B cell (primary cell): ENCODE measurements at regions not wholly inside any gene's neighbourhood (a gene's known extent, or its start where the extent isn't known, plus 50 kb on each side); places are given as distances from the start of the nearest gene placed in this dataset.

ENCODE experiments used
- ATAC-seq: fragments of 200-7000 bp; cut with Tn5 transposase; one replicate; pipeline ENCODE4 v1.10.0; 2021; ENCODE audit warnings: low read depth, mild to moderate bottlenecking, moderate number of reproducible peaks, moderate library complexity
- CTCF ChIA-PET: fragments of 350-600 bp; sonication (Branson Sonifier 250); formaldehyde crosslinking; loops from one replicate; lab custom pipeline; 2021; ENCODE audit warnings: antibody characterized with exemption, inconsistent platforms; lab: Charles Lee
- POLR2A ChIA-PET: fragments of 350-600 bp; sonication (Branson Sonifier 250); formaldehyde crosslinking; loops from one replicate; lab custom pipeline; 2021; ENCODE audit warnings: antibody characterized with exemption; lab: Charles Lee
- DNase-seq: peaks from one replicate; pipeline ENCODE4 v3.0.0; 2013
- H2AFZ ChIP-seq: 2 replicates; pipeline ENCODE4 v1.6.1; 2012; ENCODE audit warnings: mild to moderate bottlenecking, low read depth, low read length; ENCODE audit not compliant: insufficient read depth, poor library complexity, severe bottlenecking
- H3K27ac ChIP-seq, 2 donors: 1 replicate in 1 of 2; 2 replicates in 1 of 2; pipeline ENCODE4 v1.5.1; 2012 to 2013; ENCODE audit warnings: low read length in 2 of 2, mild to moderate bottlenecking in 2 of 2, moderate library complexity in 1 of 2
- H3K27me3 ChIP-seq, 4 experiments: fragments of 200-600 bp in 1 of 4; sonication (generic) in 1 of 4; replicated peaks in 1 of 4; 1 replicate in 2 of 4; 2 replicates in 2 of 4; pipeline versions ENCODE4 v1.6.1 to v1.7.0; 2013 to 2016; ENCODE audit warnings: low read length in 3 of 4, mild to moderate bottlenecking in 2 of 4, mixed read lengths in 1 of 4, moderate library complexity in 1 of 4; ENCODE audit not compliant: insufficient read depth in 4 of 4, control insufficient read depth in 3 of 4; ENCODE audit errors: control extremely low read depth in 1 of 4
- H3K36me3 ChIP-seq, 2 experiments: replicated peaks in 1 of 2; 1 replicate in 1 of 2; 2 replicates in 1 of 2; pipeline versions ENCODE4 v1.6.1 to v1.7.1; 2013; ENCODE audit warnings: low read length in 1 of 2; ENCODE audit not compliant: insufficient read depth in 2 of 2, control insufficient read depth in 1 of 2; ENCODE audit errors: control extremely low read depth in 1 of 2, extremely low read depth in 1 of 2
- H3K4me1 ChIP-seq, 2 donors: fragments of 200-600 bp in 1 of 2; sonication (generic) in 1 of 2; 1 replicate in 1 of 2; 2 replicates in 1 of 2; pipeline versions ENCODE4 v1.5.1 to v1.6.1; 2013 to 2017; ENCODE audit warnings: low read length in 2 of 2; ENCODE audit not compliant: control insufficient read depth in 2 of 2, insufficient read depth in 2 of 2
- H3K4me2 ChIP-seq: replicated peaks from 2 replicates; pipeline ENCODE3; 2012; ENCODE audit warnings: mild to moderate bottlenecking, low read depth, low read length; ENCODE audit not compliant: poor library complexity, severe bottlenecking
- H3K4me3 ChIP-seq, 5 experiments: fragments of 200-600 bp in 1 of 5; sonication (generic) in 1 of 5; 1 replicate in 3 of 5; 2 replicates in 2 of 5; pipeline versions ENCODE4 v1.5.1 to v1.7.0; 2011 to 2016; ENCODE audit warnings: low read length in 4 of 5, mild to moderate bottlenecking in 4 of 5, low read depth in 2 of 5, control low read depth in 1 of 5, moderate library complexity in 1 of 5; ENCODE audit not compliant: insufficient read depth in 1 of 5; ENCODE audit errors: control extremely low read depth in 1 of 5, extremely low read depth in 1 of 5
- H3K79me2 ChIP-seq: fragments of 200-600 bp; sonication (generic); one replicate; pipeline ENCODE4 v1.6.0; 2016; ENCODE audit warnings: low read length; ENCODE audit not compliant: control insufficient read depth, insufficient read depth
- H3K9ac ChIP-seq: fragments of 200-600 bp; sonication (generic); 2 replicates; pipeline ENCODE4 v1.6.1; 2017; ENCODE audit warnings: mild to moderate bottlenecking, low read length, moderate library complexity
- H3K9me3 ChIP-seq, 3 donors: one replicate each; pipeline versions ENCODE4 v1.6.1 to v1.7.1; 2013; ENCODE audit warnings: low read length in 2 of 3; ENCODE audit not compliant: control insufficient read depth in 2 of 3, insufficient read depth in 1 of 3; ENCODE audit errors: control extremely low read depth in 1 of 3
- H4K20me1 ChIP-seq: 2 replicates; pipeline ENCODE4 v1.6.0; 2012; ENCODE audit warnings: mild to moderate bottlenecking, low read length; ENCODE audit not compliant: insufficient read depth, control insufficient read depth, poor library complexity, severe bottlenecking
- H3K27ac Mint-ChIP-seq: one replicate; pipeline ENCODE4 v1.8.0; 2021; ENCODE audit warnings: mixed read lengths
- H3K27me3 Mint-ChIP-seq: one replicate; pipeline ENCODE4 v1.8.0; 2021; ENCODE audit warnings: mixed read lengths
- H3K4me1 Mint-ChIP-seq: one replicate; pipeline ENCODE4 v1.8.0; 2021; ENCODE audit warnings: mixed read lengths
- H3K4me3 Mint-ChIP-seq: one replicate; pipeline ENCODE4 v1.8.0; 2021; ENCODE audit warnings: mixed read lengths
- H3K9me3 Mint-ChIP-seq: one replicate; pipeline ENCODE4 v1.8.0; 2022; ENCODE audit warnings: mixed read lengths; ENCODE audit not compliant: insufficient read depth
- CTCF ChIP-seq: fragments of 200-600 bp; IDR thresholded peaks from one replicate; pipeline ENCODE4 v1.8.0; 2022; ENCODE audit warnings: antibody characterized with exemption, mild to moderate bottlenecking
- EZH2 ChIP-seq: IDR thresholded peaks from 2 replicates; pipeline ENCODE4 v1.6.1; 2012; ENCODE audit warnings: borderline replicate concordance, low read depth, mild to moderate bottlenecking, moderate library complexity, low read length; ENCODE audit not compliant: insufficient read depth, poor library complexity, severe bottlenecking
- WGBS: methylation state at CpG from one replicate; pipeline ENCODE4 v1.1.5; 2013; ENCODE audit warnings: missing lambda C conversion rate; ENCODE audit not compliant: insufficient coverage; 5-methylcytosine and 5-hydroxymethylcytosine counted together
- intact Hi-C: fragments of 100-400 bp; cut with micrococcal nuclease; formaldehyde crosslinking; loops from one replicate; pipeline ENCODE4 v1.10.0; 2022

GRCh38 chr2:226637383-226637782, 162.2 kb downstream of the IRS1 start:
- Mint-ChIP-seq H3K4me3 (no peak overlapping the region), H3K9me3 (peaks cover 10% of the 10 kb centered on the region), H3K27ac (no peak overlapping the region), H3K27me3 (peaks cover 32% of the 10 kb centered on the region), H3K4me1 (no peaks in the 10 kb centered on the region)
- intact Hi-C loops: no loop called here
- DNase-seq (no peak), ATAC-seq (no peak)
- no peak overlapping the region for H3K27ac ChIP-seq
- no peak overlapping the region for H3K4me3 ChIP-seq
- H3K79me2 ChIP-seq: no peaks in the 10 kb centered on the region
- POLR2A ChIA-PET: no interaction called here
- WGBS: 100% methylated on average over 2 of the region's 2 CpGs
- no peaks in the 10 kb centered on the region for H4K20me1 ChIP-seq
- no peak overlapping the region for H3K4me2 ChIP-seq
- no peak overlapping the region for H2AFZ ChIP-seq
- no peaks in the 10 kb centered on the region for H3K4me1 ChIP-seq
- peaks cover 0 to 3% (median 0%) of the 10 kb centered on the region in 4 experiments for H3K27me3 ChIP-seq
- CTCF ChIA-PET: no interaction called here
- H3K36me3 ChIP-seq: no peaks in the 10 kb centered on the region
- TF ChIP-seq CTCF: no peak
- no peak for TF ChIP-seq EZH2
- H3K9me3 ChIP-seq: peaks cover 0 to 12% (median 3%) of the 10 kb centered on the region in 3 donors
- H3K9ac ChIP-seq: no peak overlapping the region

GRCh38 chr2:226636586-226636985, 163.0 kb downstream of the IRS1 start:
- Mint-ChIP-seq H3K27me3 (peaks cover 36% of the 10 kb centered on the region), H3K9me3 (peaks cover 10% of the 10 kb centered on the region), H3K27ac (no peak overlapping the region), H3K4me3 (no peak overlapping the region), H3K4me1 (no peaks in the 10 kb centered on the region)
- H3K9ac ChIP-seq: no peak overlapping the region
- POLR2A ChIA-PET: no interaction called here
- WGBS: no CpG with 5 or more reads among the region's 2 CpGs
- no peak overlapping the region for H3K4me2 ChIP-seq
- H3K79me2 ChIP-seq: no peaks in the 10 kb centered on the region
- no peak overlapping the region for H2AFZ ChIP-seq
- no peaks in the 10 kb centered on the region for H3K4me1 ChIP-seq
- H3K27me3 ChIP-seq: peaks cover 0 to 3% (median 0%) of the 10 kb centered on the region in 4 experiments
- DNase-seq: no peak
- H3K4me3 ChIP-seq: no peak overlapping the region
- ATAC-seq: no peak
- no peaks in the 10 kb centered on the region for H4K20me1 ChIP-seq
- TF ChIP-seq CTCF: no peak
- no peak for TF ChIP-seq EZH2
- peaks cover 0 to 12% (median 3%) of the 10 kb centered on the region in 3 donors for H3K9me3 ChIP-seq
- H3K36me3 ChIP-seq: no peaks in the 10 kb centered on the region
- intact Hi-C loops: no loop called here
- CTCF ChIA-PET: no interaction called here
- no peak overlapping the region for H3K27ac ChIP-seq
